T47D (cell line): ENCODE measurements at regions not wholly inside any gene's neighbourhood (a gene's known extent, or its start where the extent isn't known, plus 50 kb on each side); places are given as distances from the start of the nearest gene placed in this dataset.

Source experiments
- DNase-seq, 2 experiments: peaks; one replicate each; pipeline versions ENCODE4 v3.0.0 to v3.0.0-alpha.2; 2011 to 2012; ENCODE audit warnings: low read depth in 1 of 2, low spot score in 1 of 2
- JUND ChIP-seq: IDR thresholded peaks from 2 replicates; pipeline ENCODE4 v1.6.1; 2012; ENCODE audit warnings: low read depth
- in situ Hi-C: cut with HindIII; loops from 2 replicates; pipeline ENCODE4 v1.10.0; 2016; ENCODE audit warnings: low sequenced_read_pairs, low pct_unique_long_range_greater_than_20kb

DNA sequence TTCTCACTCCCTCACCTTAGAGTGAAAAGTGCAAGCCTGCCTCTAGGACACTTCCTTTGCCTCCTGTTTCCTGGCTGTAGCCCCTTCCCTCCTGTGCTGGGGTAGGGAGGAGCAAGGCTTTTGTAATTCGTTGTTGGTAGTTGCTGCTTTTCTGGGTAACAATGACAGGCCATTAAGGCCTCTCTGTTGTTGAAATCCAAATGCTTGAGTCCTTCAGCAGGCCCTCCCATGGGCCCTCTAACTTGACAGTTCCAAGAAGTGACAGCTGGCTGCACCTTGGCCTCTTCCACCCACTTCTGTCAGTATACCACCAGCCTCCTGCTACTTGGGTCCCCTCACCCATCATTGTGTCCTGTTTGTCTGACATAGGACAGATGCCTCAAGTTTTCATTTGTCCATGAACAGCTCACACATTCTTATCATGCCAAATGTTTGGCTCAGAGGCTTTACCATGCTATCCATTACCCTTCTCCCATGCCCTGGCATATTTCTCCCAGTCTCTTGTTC is 103.7 kb upstream of the PDE3A start:
- in situ Hi-C loops = no loop called here
- no peak for TF ChIP-seq JUND
- DNase-seq = no peak

GRCh38 chr12:20268121-20268732 is 100.1 kb upstream of the PDE3A start:
- in situ Hi-C loops = no loop called here
- DNase-seq = no peak
- TF ChIP-seq JUND = no peak

- in situ Hi-C loops = no loop called here
- TF ChIP-seq JUND = no peak
- no peak for DNase-seq
These were observed 99.6 kb upstream of the PDE3A start for GRCh38 chr12:20268771-20269170.

- no peak for DNase-seq
- in situ Hi-C loops = no loop called here
- no peak for TF ChIP-seq JUND
These were observed 98.8 kb upstream of the PDE3A start for GRCh38 chr12:20269337-20270067.

GRCh38 chr12:20270557-20270956 is 97.8 kb upstream of the PDE3A start:
- no peak for DNase-seq
- in situ Hi-C loops = no loop called here
- TF ChIP-seq JUND = no peak

GRCh38 chr12:20272161-20272560 is 96.2 kb upstream of the PDE3A start:
- in situ Hi-C loops = no loop called here
- no peak for DNase-seq
- TF ChIP-seq JUND = no peak

DNA sequence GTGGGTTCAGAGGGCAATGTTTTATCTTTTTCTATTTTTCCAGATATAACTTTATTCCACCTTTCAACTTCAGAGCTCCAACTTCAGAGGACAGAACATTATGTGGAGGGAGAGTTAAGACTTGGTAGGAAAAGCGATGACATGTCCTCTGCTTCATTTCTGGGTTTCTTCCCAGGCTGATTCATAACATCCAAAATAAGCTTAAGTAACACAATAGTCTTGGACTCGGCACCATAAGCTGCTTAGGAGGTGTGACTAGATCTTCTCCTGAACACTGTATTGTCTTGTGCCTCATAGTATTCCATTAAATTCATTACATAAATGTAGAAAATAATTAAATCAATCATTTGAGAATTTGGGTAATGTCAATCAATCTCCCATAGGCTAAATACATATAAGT is 95.5 kb upstream of the PDE3A start:
- in situ Hi-C loops = no loop called here
- TF ChIP-seq JUND = no peak
- DNase-seq = no peak

DNA sequence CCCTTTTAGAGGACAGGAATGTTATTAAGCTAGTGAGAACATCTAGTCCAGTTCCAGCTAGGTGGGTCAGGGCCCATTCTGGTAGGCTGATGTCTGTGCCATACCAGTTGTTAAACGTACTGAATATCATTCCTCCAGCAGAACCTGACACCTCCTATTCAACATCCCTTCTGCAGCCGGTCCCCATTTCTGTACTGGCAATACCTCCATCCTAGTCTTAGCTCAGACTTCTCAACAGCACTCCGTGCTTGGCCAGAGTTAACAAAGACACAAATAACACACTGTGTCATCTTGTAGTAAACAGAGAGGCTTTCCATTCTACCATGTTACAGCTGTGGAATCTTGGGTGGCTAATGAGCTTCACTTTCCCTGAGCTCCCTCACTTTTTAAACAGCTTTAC is 94.3 kb upstream of the PDE3A start:
- DNase-seq = no peak
- no peak for TF ChIP-seq JUND
- in situ Hi-C loops = no loop called here

DNA sequence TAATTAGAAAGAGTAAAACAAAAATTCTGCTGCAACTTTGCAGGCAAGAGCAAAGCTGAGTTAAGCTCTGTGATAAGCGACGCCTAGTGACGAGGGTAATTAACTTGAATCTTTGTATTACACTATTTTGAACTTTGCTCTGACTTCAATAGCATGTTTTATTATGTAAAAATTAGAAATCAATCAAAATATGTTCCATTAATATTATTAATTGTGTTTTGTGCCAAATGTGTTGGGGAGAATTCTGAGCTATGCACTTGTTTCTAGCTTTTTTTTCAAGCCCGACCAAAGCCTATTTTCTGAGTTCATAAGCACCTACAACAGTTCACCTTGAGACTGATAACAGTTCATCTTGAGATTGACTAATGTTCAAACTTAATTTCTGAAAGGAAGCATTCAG is 90.1 kb upstream of the PDE3A start:
- no peak for TF ChIP-seq JUND
- in situ Hi-C loops = no loop called here
- DNase-seq = no peak

DNA sequence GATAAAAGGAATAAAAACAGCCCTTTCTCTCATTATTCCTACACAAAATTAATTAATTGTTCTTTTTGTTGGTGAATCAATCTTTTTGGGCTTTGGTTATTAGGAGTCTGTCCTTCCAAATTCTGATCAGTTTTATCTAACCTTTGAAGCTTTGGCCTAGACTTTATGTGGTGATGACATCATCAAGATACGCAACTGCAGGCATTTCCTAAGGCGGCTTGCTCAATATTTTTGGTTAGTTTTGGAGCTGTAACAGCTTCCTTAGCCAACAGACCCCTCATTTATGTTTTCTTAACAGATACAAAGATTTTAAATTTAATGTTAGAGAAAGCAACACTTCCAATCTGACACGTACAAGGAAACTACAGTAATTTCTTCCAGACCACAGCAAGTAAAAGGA is 87.8 kb upstream of the PDE3A start:
- in situ Hi-C loops = no loop called here
- DNase-seq = no peak
- no peak for TF ChIP-seq JUND

DNA sequence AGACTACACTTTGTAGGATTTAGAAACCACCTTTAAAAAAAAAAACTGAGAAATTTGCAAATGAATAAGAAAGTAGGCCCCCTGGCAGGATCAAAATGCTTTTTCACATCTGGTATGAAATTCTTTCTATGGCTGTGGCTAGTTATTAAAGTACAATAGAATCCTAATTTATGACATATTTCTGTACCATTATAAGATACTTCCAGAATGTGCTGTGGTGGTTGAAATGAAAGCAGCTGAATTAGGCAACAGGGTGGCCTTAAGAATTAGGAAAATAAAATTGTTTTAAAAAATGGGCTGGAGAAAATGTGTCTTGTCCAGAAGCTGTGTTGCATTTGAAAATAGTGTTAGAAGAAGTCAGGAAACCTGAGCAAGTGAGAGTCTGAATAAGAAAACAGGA is 85.9 kb upstream of the PDE3A start:
- DNase-seq = no peak
- no peak for TF ChIP-seq JUND
- in situ Hi-C loops = no loop called here

DNA sequence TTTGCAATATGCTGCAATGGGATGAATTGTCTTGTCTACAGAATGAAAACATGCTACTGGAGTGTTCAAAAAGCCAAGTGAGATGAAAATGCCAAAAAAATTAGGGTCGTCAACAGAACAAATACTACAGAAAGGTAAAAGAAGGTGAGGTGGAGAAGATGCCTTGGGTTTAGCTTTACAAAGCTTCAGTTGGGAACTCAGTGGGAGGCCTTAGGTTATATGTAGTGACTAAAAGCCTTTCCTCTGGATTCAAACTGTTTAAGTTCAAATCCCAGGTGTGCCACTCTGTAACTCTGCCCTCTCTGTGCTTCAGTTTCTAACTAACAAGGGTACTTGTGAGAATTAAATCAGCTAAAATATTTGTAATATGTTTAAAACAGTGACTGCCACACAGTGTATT is 84.9 kb upstream of the PDE3A start:
- no peak for DNase-seq
- in situ Hi-C loops = no loop called here
- TF ChIP-seq JUND = no peak

GRCh38 chr12:20289520-20289919 is 78.8 kb upstream of the PDE3A start:
- no peak for DNase-seq
- in situ Hi-C loops = no loop called here
- no peak for TF ChIP-seq JUND
